LNCAP (cell line): ENCODE measurements at regions not wholly inside any gene's neighbourhood (a gene's known extent, or its start where the extent isn't known, plus 50 kb on each side); places are given as distances from the start of the nearest gene placed in this dataset.

Experiments used
- TF ChIP-seq, protein P1 (sequence below): fragments of 450-650 bp; IDR thresholded peaks from 2 replicates; pipeline ENCODE4 v1.5.1; 2017; ENCODE audit warnings: mild to moderate bottlenecking

DNA sequence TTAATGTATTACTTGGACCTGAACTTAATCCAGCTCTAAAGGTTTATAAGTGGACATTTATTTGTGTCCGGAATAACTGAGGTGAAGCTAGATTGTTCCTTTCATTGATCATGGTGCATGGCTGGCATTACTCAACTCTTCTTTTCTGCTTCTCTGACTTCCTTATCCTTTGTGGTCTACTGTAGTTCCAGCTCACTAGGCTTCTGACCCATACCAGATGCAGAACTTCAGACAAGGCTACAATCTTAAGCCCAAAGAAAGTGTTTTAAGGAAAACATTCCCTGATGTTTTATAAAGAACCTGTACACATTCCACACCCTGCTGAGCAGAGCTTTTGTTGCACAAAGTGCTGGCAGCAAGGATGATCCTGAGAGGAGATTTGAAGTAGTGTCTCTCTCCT, 250.8 kb upstream of the TGFBR2 start:
- TF ChIP-seq, protein P1, sequence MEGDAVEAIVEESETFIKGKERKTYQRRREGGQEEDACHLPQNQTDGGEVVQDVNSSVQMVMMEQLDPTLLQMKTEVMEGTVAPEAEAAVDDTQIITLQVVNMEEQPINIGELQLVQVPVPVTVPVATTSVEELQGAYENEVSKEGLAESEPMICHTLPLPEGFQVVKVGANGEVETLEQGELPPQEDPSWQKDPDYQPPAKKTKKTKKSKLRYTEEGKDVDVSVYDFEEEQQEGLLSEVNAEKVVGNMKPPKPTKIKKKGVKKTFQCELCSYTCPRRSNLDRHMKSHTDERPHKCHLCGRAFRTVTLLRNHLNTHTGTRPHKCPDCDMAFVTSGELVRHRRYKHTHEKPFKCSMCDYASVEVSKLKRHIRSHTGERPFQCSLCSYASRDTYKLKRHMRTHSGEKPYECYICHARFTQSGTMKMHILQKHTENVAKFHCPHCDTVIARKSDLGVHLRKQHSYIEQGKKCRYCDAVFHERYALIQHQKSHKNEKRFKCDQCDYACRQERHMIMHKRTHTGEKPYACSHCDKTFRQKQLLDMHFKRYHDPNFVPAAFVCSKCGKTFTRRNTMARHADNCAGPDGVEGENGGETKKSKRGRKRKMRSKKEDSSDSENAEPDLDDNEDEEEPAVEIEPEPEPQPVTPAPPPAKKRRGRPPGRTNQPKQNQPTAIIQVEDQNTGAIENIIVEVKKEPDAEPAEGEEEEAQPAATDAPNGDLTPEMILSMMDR = no peak

GRCh38 chr3:30356866-30357753, 249.3 kb upstream of the TGFBR2 start:
- TF ChIP-seq, protein P1 = no peak

- TF ChIP-seq, protein P1 = no peak
Measured at GRCh38 chr3:30357897-30358296, 248.5 kb upstream of the TGFBR2 start.

GRCh38 chr3:30358871-30359270, 247.5 kb upstream of the TGFBR2 start:
- TF ChIP-seq, protein P1 = no peak

- TF ChIP-seq, protein P1 = no peak
Measured at GRCh38 chr3:30368978-30369377, 237.4 kb upstream of the TGFBR2 start.

DNA sequence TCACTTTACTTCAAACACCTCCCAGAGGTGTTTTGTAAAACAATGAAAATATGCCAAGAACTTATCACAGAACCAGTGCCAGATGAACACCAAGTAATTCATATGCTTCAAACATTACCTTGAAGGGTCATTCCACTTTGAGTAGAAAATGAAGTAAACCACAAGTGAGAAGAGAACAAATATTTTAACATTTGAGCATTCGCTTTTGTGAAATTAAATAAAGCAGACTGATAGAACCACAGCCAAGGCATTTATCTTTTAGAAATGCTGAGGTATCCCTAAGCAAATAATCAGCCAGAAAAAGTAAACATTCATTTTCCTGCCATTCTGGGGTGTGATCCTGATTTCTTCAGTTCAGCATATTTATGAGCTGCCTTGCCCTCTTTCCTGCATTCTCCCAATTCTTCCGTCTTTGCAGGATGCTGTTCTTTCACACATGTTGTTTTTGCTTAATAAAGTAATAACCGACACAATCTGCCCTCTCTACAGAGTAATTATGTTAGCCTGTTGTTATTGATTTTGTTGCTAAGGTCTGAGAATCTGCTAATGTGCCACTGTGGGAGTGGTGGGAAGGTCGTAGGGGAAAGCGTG, 235.6 kb upstream of the TGFBR2 start:
- TF ChIP-seq, protein P1 = no peak

GRCh38 chr3:30372837-30373236, 233.6 kb upstream of the TGFBR2 start:
- TF ChIP-seq, protein P1 = no peak
